Fibroblast of lung (primary cell): ENCODE measurements at regions not wholly inside any gene's neighbourhood (a gene's known extent, or its start where the extent isn't known, plus 50 kb on each side); places are given as distances from the start of the nearest gene placed in this dataset.

Experiments used
- DNase-seq, 2 donors: peaks; one replicate each; pipeline versions ENCODE4 v3.0.0 to v3.0.0-alpha.2; 2010; ENCODE audit warnings: low read depth in 2 of 2
- H2AFZ ChIP-seq: 2 replicates; pipeline ENCODE4 v1.5.1; 2012; ENCODE audit warnings: low read length, control low read depth, inconsistent platforms
- H3K27ac ChIP-seq: 2 replicates; pipeline ENCODE4 v1.5.1; 2011; ENCODE audit warnings: low read length, control low read depth; ENCODE audit not compliant: insufficient read depth
- H3K27me3 ChIP-seq: 2 replicates; pipeline ENCODE4 v1.5.1; 2011; ENCODE audit warnings: mild to moderate bottlenecking, low read length; ENCODE audit not compliant: control insufficient read depth, insufficient read depth
- H3K36me3 ChIP-seq: 2 replicates; pipeline ENCODE4 v1.5.1; 2011; ENCODE audit warnings: low read length; ENCODE audit not compliant: control insufficient read depth, insufficient read depth
- H3K4me1 ChIP-seq: 2 replicates; pipeline ENCODE4 v1.5.1; 2011; ENCODE audit warnings: low read length; ENCODE audit not compliant: control insufficient read depth, insufficient read depth; ENCODE audit errors: extremely low read depth
- H3K4me2 ChIP-seq: 2 replicates; pipeline ENCODE4 v1.5.1; 2011; ENCODE audit warnings: low read length, control low read depth; ENCODE audit not compliant: insufficient read depth; ENCODE audit errors: extremely low read depth
- H3K4me3 ChIP-seq, 4 experiments: fragments of 200-600 bp in 1 of 4; sonication (generic) in 1 of 4; replicated peaks in 1 of 4; 2 replicates each; pipeline ENCODE4 v1.5.1; 2011 to 2016; ENCODE audit warnings: low read length in 4 of 4, low read depth in 3 of 4, mild to moderate bottlenecking in 3 of 4, control low read depth in 2 of 4, inconsistent platforms in 1 of 4, mixed read lengths in 1 of 4; ENCODE audit not compliant: insufficient read depth in 1 of 4; ENCODE audit errors: control extremely low read depth in 1 of 4
- H3K79me2 ChIP-seq: 2 replicates; pipeline ENCODE4 v1.5.1; 2012; ENCODE audit warnings: mild to moderate bottlenecking, low read length, inconsistent platforms; ENCODE audit not compliant: control insufficient read depth, insufficient read depth
- H3K9ac ChIP-seq: 2 replicates; pipeline ENCODE4 v1.5.1; 2011; ENCODE audit warnings: mild to moderate bottlenecking, low read length, control low read depth; ENCODE audit not compliant: insufficient read depth
- H3K9me3 ChIP-seq: 2 replicates; pipeline ENCODE4 v1.5.1; 2012; ENCODE audit warnings: low read depth, low read length; ENCODE audit not compliant: control insufficient read depth, insufficient read depth
- H4K20me1 ChIP-seq: 2 replicates; pipeline ENCODE4 v1.5.1; 2011; ENCODE audit warnings: low read length; ENCODE audit not compliant: control insufficient read depth, insufficient read depth; ENCODE audit errors: extremely low read depth
- CTCF ChIP-seq, 2 donors: IDR thresholded peaks in 1 of 2; conservative IDR thresholded peaks in 1 of 2; 1 replicate in 1 of 2; 2 replicates in 1 of 2; pipeline ENCODE4 v1.5.1; 2011 to 2012; ENCODE audit warnings: low read length in 2 of 2, control low read depth in 1 of 2, inconsistent platforms in 1 of 2, low read depth in 1 of 2, mild to moderate bottlenecking in 1 of 2
- EZH2 ChIP-seq: IDR thresholded peaks from 2 replicates; pipeline ENCODE4 v1.5.1; 2012; ENCODE audit warnings: low read length, control low read depth, mild to moderate bottlenecking; ENCODE audit errors: missing control alignments

GRCh38 chr18:72058851-72059250, 485.3 kb downstream of the CBLN2 start:
- H3K4me2 ChIP-seq: no peak overlapping the region
- TF ChIP-seq CTCF (conservative IDR thresholded peaks at IDR 0.05 in 1 of 2, IDR thresholded peaks at IDR 0.05 in 1 of 2; ENCODE audit: low read depth in 1 of 2, low read length in 2 of 2) (no peak), EZH2 (no peak)
- H4K20me1 ChIP-seq: no peaks in the 10 kb centered on the region
- H3K27me3 ChIP-seq: no peaks in the 10 kb centered on the region
- H3K79me2 ChIP-seq: no peaks in the 10 kb centered on the region
- H3K9ac ChIP-seq: no peak overlapping the region
- no peaks in the 10 kb centered on the region for H3K9me3 ChIP-seq
- DNase-seq: no peak
- H3K4me1 ChIP-seq: no peaks in the 10 kb centered on the region
- H3K4me3 ChIP-seq: no peak overlapping the region
- H3K27ac ChIP-seq: no peak overlapping the region
- no peak overlapping the region for H2AFZ ChIP-seq
- no peaks in the 10 kb centered on the region for H3K36me3 ChIP-seq

GRCh38 chr18:72056171-72056570, 488.0 kb downstream of the CBLN2 start:
- Histone ChIP-seq H3K4me2 (no peak overlapping the region), H3K36me3 (no peaks in the 10 kb centered on the region), H2AFZ (no peak overlapping the region), H3K27ac (no peak overlapping the region), H3K79me2 (no peaks in the 10 kb centered on the region), H3K4me1 (no peaks in the 10 kb centered on the region), H3K4me3 (no peak overlapping the region), H4K20me1 (no peaks in the 10 kb centered on the region), H3K9me3 (no peaks in the 10 kb centered on the region), H3K9ac (no peak overlapping the region), H3K27me3 (no peaks in the 10 kb centered on the region)
- no peak for DNase-seq
- no peak for TF ChIP-seq EZH2

GRCh38 chr18:72041313-72042032, 502.7 kb downstream of the CBLN2 start:
- TF ChIP-seq EZH2 (no peak), CTCF (conservative IDR thresholded peaks at IDR 0.05 in 1 of 2, IDR thresholded peaks at IDR 0.05 in 1 of 2; ENCODE audit: low read depth in 1 of 2, low read length in 2 of 2) (peak in 1 of 2 donors; percentile 15)
- H2AFZ ChIP-seq: no peak overlapping the region
- no peak overlapping the region for H3K27ac ChIP-seq
- H3K9me3 ChIP-seq: no peaks in the 10 kb centered on the region
- no peaks in the 10 kb centered on the region for H3K4me1 ChIP-seq
- H3K4me2 ChIP-seq: no peak overlapping the region
- H4K20me1 ChIP-seq: no peaks in the 10 kb centered on the region
- H3K79me2 ChIP-seq: no peaks in the 10 kb centered on the region
- DNase-seq: no peak
- no peak overlapping the region for H3K4me3 ChIP-seq
- no peaks in the 10 kb centered on the region for H3K36me3 ChIP-seq
- no peak overlapping the region for H3K9ac ChIP-seq
- H3K27me3 ChIP-seq: no peaks in the 10 kb centered on the region
